ENCODE measurements at regions not wholly inside any gene's neighbourhood (a gene's known extent, or its start where the extent isn't known, plus 50 kb on each side); places are given as distances from the start of the nearest gene placed in this dataset.
"Not testable (repeated sequence)": the region's sequence is repeated elsewhere in the genome, so short reads cannot be mapped to it uniquely, and the experiment has no call there.

DNA sequence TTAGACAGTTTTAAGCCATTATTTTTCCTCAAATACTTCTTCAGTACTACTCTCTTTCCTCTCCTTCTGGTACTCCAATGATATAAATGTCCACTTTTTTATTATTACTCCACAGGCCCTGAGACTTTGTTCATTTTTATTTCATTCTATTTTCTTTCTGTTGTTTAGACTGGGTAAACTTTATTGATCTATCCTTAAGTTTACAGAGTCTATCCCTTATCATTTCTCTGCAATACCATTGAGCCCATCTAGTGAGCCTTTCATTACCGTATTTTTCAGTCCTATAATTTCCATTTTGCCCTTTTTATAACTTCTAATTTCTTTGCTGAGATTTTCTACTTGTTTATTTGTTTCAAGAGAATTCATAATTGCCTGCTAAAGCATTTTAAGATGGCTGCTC, 193.7 kb downstream of the TOX3 start:
- intact Hi-C loops (cut with micrococcal nuclease), result no loop called here
- Mint-ChIP-seq H3K27ac (no peak overlapping the region), H3K36me3 (ENCODE audit: low read depth) (no peaks in the 10 kb centered on the region), H3K27me3 (ENCODE audit: low read depth) (no peaks in the 10 kb centered on the region), H3K9me3 (peaks cover 7% of the 10 kb centered on the region), H3K4me3 (no peak overlapping the region), H3K4me1 (ENCODE audit: low read depth) (no peaks in the 10 kb centered on the region)
- CTCF ChIA-PET, result no interaction called here
- no peak for DNase-seq

DNA sequence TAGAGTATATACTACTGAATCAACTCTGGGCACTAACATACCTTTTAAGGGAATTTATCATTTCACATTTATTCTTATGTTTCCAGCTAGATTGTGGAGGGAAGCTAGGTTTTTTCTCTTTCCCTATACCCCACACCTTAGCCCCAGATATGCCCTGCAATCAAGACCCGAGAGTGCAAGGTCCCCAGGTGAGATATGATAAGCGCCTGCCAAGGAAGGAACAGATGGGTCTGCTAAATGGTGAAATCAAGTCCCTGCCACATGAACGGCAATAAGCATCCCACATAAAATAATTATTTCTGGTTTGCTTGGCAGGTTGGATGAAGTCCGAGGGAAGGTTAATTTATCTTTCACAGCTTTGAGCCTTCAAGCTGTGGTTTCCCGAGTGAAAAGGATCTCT, 195.5 kb downstream of the TOX3 start:
- intact Hi-C loops (cut with micrococcal nuclease), result no loop called here
- H3K4me1 Mint-ChIP-seq (ENCODE audit: low read depth), result no peaks in the 10 kb centered on the region
- no peak overlapping the region for H3K4me3 Mint-ChIP-seq
- CTCF ChIA-PET, result no interaction called here
- DNase-seq, result no peak
- no peaks in the 10 kb centered on the region for H3K36me3 Mint-ChIP-seq (ENCODE audit: low read depth)
- no peak overlapping the region for H3K27ac Mint-ChIP-seq
- no peaks in the 10 kb centered on the region for H3K27me3 Mint-ChIP-seq (ENCODE audit: low read depth)
- peaks cover 5% of the 10 kb centered on the region for H3K9me3 Mint-ChIP-seq

DNA sequence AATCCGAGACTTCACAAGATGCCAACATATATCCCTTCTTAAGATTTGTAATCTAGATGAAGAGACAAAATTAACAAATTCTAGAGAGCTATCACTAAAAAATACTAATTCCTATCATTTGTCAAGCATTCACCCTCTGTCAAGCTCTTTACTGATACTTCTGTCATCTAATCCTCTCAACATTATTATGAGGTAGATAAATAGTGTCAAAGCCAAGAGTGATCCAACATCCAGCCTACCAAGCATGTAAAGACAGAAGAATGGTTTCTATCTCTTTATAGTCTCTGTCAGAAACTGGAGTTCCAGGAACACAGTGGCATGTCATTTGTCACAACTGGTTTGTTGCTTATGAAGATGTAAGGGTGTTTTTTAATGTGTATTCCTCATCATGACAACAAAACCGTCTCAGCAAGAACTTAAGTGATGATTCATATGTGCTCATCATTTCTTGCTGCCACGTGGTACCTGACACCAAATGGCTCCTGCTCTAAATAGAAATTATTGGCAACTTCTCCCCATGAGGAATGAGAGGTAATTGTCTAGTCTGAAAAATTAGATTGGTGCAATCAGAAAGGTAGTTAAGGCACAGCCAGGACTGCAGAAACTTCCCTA, 196.8 kb downstream of the TOX3 start:
- Mint-ChIP-seq H3K4me1 (ENCODE audit: low read depth) (no peaks in the 10 kb centered on the region), H3K27me3 (ENCODE audit: low read depth) (no peaks in the 10 kb centered on the region), H3K4me3 (no peak overlapping the region), H3K27ac (no peak overlapping the region), H3K9me3 (peaks cover 5% of the 10 kb centered on the region), H3K36me3 (ENCODE audit: low read depth) (no peaks in the 10 kb centered on the region)
- intact Hi-C loops (cut with micrococcal nuclease), result no loop called here
- DNase-seq, result no peak
- CTCF ChIA-PET, result no interaction called here

DNA sequence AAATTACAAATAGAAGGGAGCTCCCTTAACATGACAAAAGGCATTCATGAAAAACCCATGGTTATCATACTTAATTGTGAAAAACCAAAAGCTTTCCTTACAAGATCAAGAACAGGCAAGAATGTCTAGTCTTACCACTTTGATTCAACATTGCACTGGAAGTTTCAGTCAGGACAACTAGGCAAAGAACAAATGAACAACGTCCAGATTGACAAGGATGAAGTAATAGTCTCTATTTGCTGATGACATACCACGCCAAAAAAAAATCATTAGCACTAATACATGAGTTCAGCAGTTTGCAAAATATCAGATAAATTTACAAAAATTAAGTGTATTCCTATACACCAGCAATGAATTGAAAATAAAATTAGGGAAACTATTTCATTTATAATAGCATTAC, 200.2 kb downstream of the TOX3 start:
- Mint-ChIP-seq H3K27me3 (ENCODE audit: low read depth) (no peaks in the 10 kb centered on the region), H3K4me1 (ENCODE audit: low read depth) (no peaks in the 10 kb centered on the region), H3K9me3 (peaks cover 5% of the 10 kb centered on the region), H3K4me3 (no peak overlapping the region), H3K36me3 (ENCODE audit: low read depth) (no peaks in the 10 kb centered on the region), H3K27ac (no peak overlapping the region)
- CTCF ChIA-PET, result no interaction called here
- intact Hi-C loops (cut with micrococcal nuclease), result no loop called here
- no peak for DNase-seq

DNA sequence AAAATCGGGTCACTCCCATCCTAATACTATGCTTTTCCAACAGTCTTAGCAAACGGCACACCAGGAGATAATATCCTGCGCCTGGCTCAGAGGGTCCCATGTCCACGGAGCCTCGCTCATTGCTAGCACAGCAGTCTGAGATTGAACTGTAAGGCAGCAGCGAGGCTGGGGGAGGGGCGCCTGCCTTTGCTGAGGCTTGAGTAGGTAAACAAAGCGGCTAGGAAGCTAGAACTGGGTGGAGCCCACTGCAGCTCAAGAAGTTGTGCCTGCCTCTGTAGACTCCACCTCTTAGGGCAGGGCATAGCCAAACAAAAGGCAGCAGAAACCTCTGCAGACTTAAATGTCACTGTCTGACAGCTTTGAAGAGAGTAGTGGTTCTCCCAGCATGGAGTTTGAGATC, 213.3 kb downstream of the TOX3 start:
- H3K27ac Mint-ChIP-seq; H3K4me3 Mint-ChIP-seq; H3K4me1 Mint-ChIP-seq (ENCODE audit: low read depth); H3K27me3 Mint-ChIP-seq (ENCODE audit: low read depth); CTCF ChIA-PET; intact Hi-C loops (cut with micrococcal nuclease); DNase-seq; H3K36me3 Mint-ChIP-seq (ENCODE audit: low read depth): not testable (repeated sequence)
- peaks cover 21% of the 10 kb centered on the region for H3K9me3 Mint-ChIP-seq

DNA sequence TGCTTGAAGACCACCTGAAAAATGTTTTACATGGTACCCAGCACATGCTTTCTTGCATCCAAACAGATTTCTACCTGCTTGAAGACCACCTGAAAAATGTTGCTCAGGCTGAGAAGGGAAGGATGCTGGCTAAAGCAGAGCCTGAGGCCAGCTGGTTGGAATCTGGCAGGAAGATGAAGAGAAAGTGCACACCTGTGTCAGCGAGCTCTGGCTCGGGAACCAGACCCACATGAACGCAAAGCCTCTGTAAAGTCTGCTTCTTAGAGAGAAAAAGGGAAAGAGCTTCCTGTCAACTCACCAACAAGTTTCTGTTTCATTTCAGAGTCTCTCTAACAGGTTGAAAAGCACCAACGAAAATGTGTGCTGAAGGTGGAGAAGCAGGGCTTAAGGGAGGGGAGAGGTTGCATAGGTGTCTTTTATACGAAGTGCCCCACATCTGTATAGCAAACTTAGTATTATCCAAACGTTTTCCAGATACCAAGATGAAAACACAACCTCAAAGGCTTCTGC, 226.0 kb downstream of the TOX3 start:
- Mint-ChIP-seq H3K4me1 (ENCODE audit: low read depth) (no peaks in the 10 kb centered on the region), H3K9me3 (peaks cover 14% of the 10 kb centered on the region), H3K27me3 (ENCODE audit: low read depth) (no peaks in the 10 kb centered on the region), H3K4me3 (no peak overlapping the region), H3K27ac (no peak overlapping the region), H3K36me3 (ENCODE audit: low read depth) (no peaks in the 10 kb centered on the region)
- DNase-seq, result no peak
- intact Hi-C loops (cut with micrococcal nuclease), result no loop called here
- CTCF ChIA-PET, result no interaction called here

DNA sequence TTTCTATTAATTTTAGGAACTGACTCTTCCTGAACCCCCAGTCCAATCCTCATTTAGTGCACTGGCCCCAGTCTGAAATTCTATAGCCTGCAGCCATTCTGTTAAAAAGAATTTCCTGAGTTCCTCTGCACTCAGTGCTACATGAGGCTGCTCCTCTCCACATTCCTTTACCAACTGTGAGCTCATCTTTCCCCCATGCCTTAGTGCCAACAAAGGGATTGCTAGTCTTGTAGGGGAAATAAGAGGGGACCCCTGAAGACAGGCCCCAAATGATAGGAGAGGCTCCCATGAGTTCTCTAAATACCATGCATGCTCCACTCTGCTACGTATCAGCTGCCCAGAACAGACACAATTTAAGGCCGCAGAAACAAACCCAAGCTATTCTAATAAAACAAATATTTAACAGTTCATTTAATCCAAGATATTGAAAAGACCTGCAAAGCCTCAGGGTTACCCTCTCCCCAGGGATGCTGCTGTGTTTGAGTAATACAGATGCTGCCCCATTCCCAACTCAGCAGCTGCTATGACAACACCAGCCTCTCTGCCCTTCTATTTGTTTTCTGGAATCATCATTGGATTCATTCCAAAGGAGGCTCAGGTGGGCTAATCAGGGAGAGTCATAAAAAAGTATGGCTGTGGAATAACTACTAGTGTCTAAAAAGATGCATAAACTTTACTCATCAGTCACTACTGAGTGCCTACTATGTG, 228.5 kb downstream of the TOX3 start:
- H3K36me3 Mint-ChIP-seq (ENCODE audit: low read depth), result no peaks in the 10 kb centered on the region
- H3K27me3 Mint-ChIP-seq (ENCODE audit: low read depth), result no peaks in the 10 kb centered on the region
- CTCF ChIA-PET, result no interaction called here
- DNase-seq, result no peak
- H3K27ac Mint-ChIP-seq, result no peak overlapping the region
- peaks cover 14% of the 10 kb centered on the region for H3K9me3 Mint-ChIP-seq
- no peak overlapping the region for H3K4me3 Mint-ChIP-seq
- intact Hi-C loops (cut with micrococcal nuclease), result no loop called here
- no peaks in the 10 kb centered on the region for H3K4me1 Mint-ChIP-seq (ENCODE audit: low read depth)

DNA sequence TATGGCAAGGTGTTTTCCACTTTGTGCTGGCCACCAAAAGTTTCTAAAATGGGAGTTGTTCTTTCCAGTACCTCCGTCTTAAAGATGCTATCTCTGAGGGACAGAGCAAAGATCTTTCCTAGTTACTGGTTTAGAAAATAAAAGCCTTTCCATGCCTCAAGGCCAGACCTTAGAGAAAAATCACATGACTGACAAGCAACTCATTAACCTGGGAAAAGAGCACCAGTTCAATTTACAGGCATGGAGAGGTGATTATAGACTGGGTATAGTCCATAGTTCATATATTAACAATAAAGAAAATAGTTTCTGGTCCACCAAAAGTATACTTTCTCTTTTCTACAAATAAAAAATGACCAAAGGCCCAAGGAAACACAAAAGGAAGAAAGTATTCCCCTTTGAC, 230.7 kb downstream of the TOX3 start:
- Mint-ChIP-seq H3K27me3 (ENCODE audit: low read depth) (no peaks in the 10 kb centered on the region), H3K36me3 (ENCODE audit: low read depth) (no peaks in the 10 kb centered on the region), H3K9me3 (peaks cover 8% of the 10 kb centered on the region), H3K4me1 (ENCODE audit: low read depth) (no peaks in the 10 kb centered on the region), H3K27ac (no peak overlapping the region), H3K4me3 (no peak overlapping the region)
- intact Hi-C loops (cut with micrococcal nuclease), result no loop called here
- CTCF ChIA-PET, result no interaction called here
- DNase-seq, result no peak

DNA sequence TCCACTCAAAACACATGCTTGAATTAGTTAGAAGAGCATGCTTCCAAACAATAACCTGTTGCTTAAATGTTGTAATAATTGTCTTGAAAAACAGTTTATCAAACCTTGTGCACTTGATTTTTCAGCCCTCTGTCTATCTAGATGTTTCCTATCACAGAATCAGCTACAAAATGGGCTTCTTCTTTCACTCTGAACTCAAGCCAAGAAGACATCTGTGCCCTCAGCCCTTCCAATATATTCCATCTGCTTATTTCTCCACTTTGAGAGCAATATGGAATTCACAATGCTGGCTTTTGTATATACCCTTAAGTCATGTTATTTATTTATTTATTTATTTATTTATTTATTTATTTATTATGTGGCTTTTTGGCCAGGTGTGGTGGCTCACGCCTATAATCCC, 234.2 kb downstream of the TOX3 start:
- H3K9me3 Mint-ChIP-seq, result no peaks in the 10 kb centered on the region
- H3K4me1 Mint-ChIP-seq (ENCODE audit: low read depth), result no peaks in the 10 kb centered on the region
- H3K27me3 Mint-ChIP-seq (ENCODE audit: low read depth), result no peaks in the 10 kb centered on the region
- CTCF ChIA-PET, result no interaction called here
- intact Hi-C loops (cut with micrococcal nuclease), result no loop called here
- H3K27ac Mint-ChIP-seq, result no peak overlapping the region
- H3K4me3 Mint-ChIP-seq, result no peak overlapping the region
- no peak for DNase-seq
- H3K36me3 Mint-ChIP-seq (ENCODE audit: low read depth), result no peaks in the 10 kb centered on the region

DNA sequence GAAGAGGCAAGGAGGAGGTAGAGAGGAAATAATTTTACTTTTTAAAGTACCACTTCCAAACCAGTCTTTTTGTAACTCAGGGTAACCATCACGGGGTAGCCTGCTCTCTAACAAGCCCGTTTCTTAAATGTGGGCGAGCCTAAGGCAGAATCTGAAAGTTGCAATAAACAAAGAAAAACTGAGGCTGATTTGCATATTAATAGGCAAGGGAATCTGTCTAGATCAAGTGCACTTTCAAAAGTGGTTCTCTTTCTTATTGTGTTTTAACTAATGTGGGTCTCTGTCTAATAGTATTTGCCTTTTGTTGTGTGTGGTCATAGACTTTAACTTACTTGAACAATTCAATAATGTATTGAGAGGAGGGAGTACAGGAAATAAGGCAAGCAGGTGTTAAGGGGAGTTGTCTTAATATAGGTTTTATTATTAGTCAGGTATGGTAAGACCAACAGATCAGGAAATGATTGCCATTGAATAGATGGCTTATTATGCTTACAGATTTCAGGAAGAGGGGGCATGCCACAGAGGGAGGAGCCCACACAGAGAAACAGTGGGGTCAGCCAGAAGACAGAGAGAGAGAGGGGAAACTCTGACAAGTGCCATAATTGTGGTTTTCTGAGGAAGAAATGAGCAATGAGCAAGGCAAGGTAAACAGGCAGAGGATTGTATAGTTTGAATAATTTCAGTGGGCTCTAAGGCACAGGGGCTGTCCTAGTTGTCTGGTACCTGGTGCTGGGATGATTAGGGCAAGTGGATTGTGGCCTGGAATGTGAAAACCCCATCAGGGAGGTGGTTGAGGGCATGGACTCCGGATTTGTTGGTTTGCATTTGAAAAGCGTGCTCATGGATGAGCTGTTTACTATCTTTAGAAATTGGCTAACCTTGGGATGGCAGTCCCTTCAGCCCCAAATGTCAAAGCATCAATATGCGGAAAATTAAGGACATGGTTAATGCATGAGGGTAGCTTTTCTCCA, 237.2 kb downstream of the TOX3 start:
- H3K4me1 Mint-ChIP-seq (ENCODE audit: low read depth), result no peaks in the 10 kb centered on the region
- intact Hi-C loops (cut with micrococcal nuclease), result no loop called here
- no peaks in the 10 kb centered on the region for H3K27me3 Mint-ChIP-seq (ENCODE audit: low read depth)
- H3K36me3 Mint-ChIP-seq (ENCODE audit: low read depth), result no peaks in the 10 kb centered on the region
- H3K4me3 Mint-ChIP-seq, result no peak overlapping the region
- CTCF ChIA-PET, result no interaction called here
- H3K27ac Mint-ChIP-seq, result no peak overlapping the region
- H3K9me3 Mint-ChIP-seq, result no peaks in the 10 kb centered on the region
- DNase-seq, result no peak

DNA sequence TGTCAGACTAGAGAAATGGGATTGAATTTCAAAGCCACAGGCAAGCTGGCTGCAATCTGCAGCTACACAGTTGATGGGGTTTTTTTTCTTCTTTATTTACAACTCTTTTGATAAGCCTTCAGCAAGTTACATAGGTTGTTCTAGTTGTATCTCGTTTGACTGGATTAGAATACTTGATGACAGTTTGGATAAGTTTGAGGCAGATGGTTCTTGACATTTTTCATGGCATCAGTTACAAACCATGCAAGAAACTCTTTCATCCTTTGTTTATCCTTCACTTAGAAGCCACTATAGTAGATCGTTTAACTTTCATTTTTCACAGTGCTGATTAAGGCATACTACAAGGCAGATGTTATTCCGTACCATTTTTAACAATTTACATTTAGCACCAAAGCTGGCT, 238.9 kb downstream of the TOX3 start:
- intact Hi-C loops (cut with micrococcal nuclease), result no loop called here
- CTCF ChIA-PET, result no interaction called here
- Mint-ChIP-seq H3K4me3 (no peak overlapping the region), H3K27ac (no peak overlapping the region), H3K27me3 (ENCODE audit: low read depth) (no peaks in the 10 kb centered on the region), H3K36me3 (ENCODE audit: low read depth) (no peaks in the 10 kb centered on the region), H3K9me3 (no peaks in the 10 kb centered on the region), H3K4me1 (ENCODE audit: low read depth) (no peaks in the 10 kb centered on the region)
- no peak for DNase-seq

DNA sequence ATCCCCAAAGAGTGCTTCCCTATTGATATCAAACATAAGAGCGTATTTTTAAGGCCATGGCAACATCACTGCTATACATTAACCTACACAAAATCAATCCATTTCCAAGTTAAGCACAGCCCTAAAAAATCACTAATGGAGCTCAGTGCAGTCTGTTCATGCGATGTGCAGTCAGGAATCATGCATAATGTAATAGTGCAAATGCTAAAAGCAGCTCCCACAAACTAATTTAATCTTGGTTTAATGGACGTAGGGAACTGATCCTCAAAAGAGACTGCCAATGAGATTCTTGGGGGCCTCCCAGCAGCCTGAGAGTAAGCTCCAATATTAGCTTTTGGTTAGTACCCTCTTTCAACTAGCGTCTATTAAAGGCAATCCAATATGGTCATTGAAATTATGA, 245.9 kb downstream of the TOX3 start:
- Mint-ChIP-seq H3K27ac (no peak overlapping the region), H3K4me1 (ENCODE audit: low read depth) (no peaks in the 10 kb centered on the region), H3K4me3 (no peak overlapping the region), H3K9me3 (peaks cover 4% of the 10 kb centered on the region), H3K36me3 (ENCODE audit: low read depth) (no peaks in the 10 kb centered on the region), H3K27me3 (ENCODE audit: low read depth) (no peaks in the 10 kb centered on the region)
- no peak for DNase-seq
- CTCF ChIA-PET, result interaction anchor here (0.7 kb wide), 1 partner anchor 19 kb away, joined by 3 read pairs; no protein-coding TSS in a partner anchor
- intact Hi-C loops (cut with micrococcal nuclease), result no loop called here
